ENCODE measurements at regions not wholly inside any gene's neighbourhood (a gene's known extent, or its start where the extent isn't known, plus 50 kb on each side); places are given as distances from the start of the nearest gene placed in this dataset.

DNA sequence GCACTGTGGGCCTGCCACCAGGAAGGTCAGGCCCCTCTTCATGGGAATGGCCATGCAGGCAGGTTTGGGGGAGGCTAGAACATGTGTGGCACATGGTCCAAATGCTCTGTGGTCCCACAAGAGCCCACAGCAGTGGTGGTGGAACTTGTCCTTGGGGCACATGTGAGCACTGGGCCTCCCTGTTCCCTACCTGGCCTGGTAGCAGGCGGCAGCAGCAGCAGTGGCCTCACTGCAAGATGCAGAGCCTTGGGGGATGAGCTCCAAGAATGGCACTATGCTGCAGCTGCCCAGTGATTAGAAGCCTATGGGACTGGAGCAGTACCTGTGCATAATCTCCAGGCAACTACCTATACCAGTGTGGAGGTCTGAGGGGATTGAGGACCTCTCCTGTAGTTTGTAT lies 197.0 kb upstream of the DCAF8L1 start:
- H2AFZ ChIP-seq (ENCODE audit: low read depth, low read length): no peak overlapping the region
- H3K27me3 ChIP-seq (ENCODE audit: control insufficient read depth in 1 of 2, insufficient read depth in 1 of 2, low read length in 2 of 2): no peaks in the 10 kb centered on the region
- H3K27ac ChIP-seq (ENCODE audit: low read length, poor library complexity, severe bottlenecking): no peak overlapping the region
- no peak overlapping the region for H2BK12ac ChIP-seq (ENCODE audit: low read length in 2 of 2)
- no peaks in the 10 kb centered on the region for H3K79me1 ChIP-seq (replicated peaks; ENCODE audit: low read length, poor library complexity, severe bottlenecking)
- H3K23ac ChIP-seq (ENCODE audit: low read length in 2 of 2): no peak overlapping the region
- H3K4ac ChIP-seq (ENCODE audit: low read depth in 1 of 2, low read length in 2 of 2): no peak overlapping the region
- H2BK5ac ChIP-seq (ENCODE audit: low read depth, low read length, poor library complexity, severe bottlenecking): no peak overlapping the region
- H3K14ac ChIP-seq (ENCODE audit: low read length in 2 of 2): no peak overlapping the region
- no peak overlapping the region for H3K4me2 ChIP-seq (ENCODE audit: low read length, poor library complexity, severe bottlenecking)
- no peaks in the 10 kb centered on the region for H3K36me3 ChIP-seq (ENCODE audit: control insufficient read depth in 1 of 2, insufficient read depth in 2 of 2, low read depth in 1 of 2, low read length in 2 of 2)
- no peak overlapping the region for H4K91ac ChIP-seq (ENCODE audit: low read length)
- H3K4me1 ChIP-seq (ENCODE audit: control insufficient read depth, insufficient read depth, low read depth, low read length): no peaks in the 10 kb centered on the region
- H3K18ac ChIP-seq (ENCODE audit: low read depth in 1 of 2, low read length in 2 of 2): no peak overlapping the region
- no peak overlapping the region for H4K8ac ChIP-seq (ENCODE audit: low read length)
- H2BK15ac ChIP-seq (ENCODE audit: low read depth, poor library complexity, severe bottlenecking): no peak overlapping the region
- no peak overlapping the region for H3K9ac ChIP-seq (ENCODE audit: low read length)
- no peaks in the 10 kb centered on the region for H3K9me3 ChIP-seq (ENCODE audit: control insufficient read depth, low read length)
- DNase-seq: no peak
- no peak overlapping the region for H3K4me3 ChIP-seq (ENCODE audit: insufficient read depth in 1 of 2, low read depth in 1 of 2, low read length in 2 of 2)
- H2AK5ac ChIP-seq (ENCODE audit: low read length, severe bottlenecking): no peak overlapping the region
- no peak overlapping the region for H2BK120ac ChIP-seq (ENCODE audit: low read depth, low read length)
- WGBS: no CpG with 5 or more reads among the region's 1 CpG

DNA sequence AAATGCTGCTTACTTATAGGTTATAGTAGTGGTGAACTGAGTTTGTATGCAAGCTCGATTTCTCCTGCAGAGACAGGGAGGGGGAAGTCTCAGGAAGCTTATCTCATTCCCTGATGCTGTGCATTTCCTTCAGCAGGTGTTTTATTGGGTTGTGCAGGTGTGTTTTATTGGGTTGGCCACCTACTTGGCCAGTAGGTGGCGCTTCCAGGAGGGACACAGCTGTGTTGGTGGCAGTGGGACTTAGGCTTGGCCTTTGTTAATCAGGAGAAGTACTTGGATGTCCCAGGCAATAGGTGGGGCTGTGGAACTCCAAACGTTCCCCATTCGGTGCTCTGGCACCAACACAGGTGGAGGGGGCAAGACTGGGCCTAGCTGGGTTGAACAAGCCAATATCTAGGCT lies 196.0 kb upstream of the DCAF8L1 start:
- H3K4me1 ChIP-seq (ENCODE audit: control insufficient read depth, insufficient read depth, low read depth, low read length): no peaks in the 10 kb centered on the region
- no peak overlapping the region for H3K4me2 ChIP-seq (ENCODE audit: low read length, poor library complexity, severe bottlenecking)
- H3K4ac ChIP-seq (ENCODE audit: low read depth in 1 of 2, low read length in 2 of 2): no peak overlapping the region
- no peak overlapping the region for H3K23ac ChIP-seq (ENCODE audit: low read length in 2 of 2)
- DNase-seq: no peak
- no peak overlapping the region for H2BK120ac ChIP-seq (ENCODE audit: low read depth, low read length)
- no peak overlapping the region for H3K9ac ChIP-seq (ENCODE audit: low read length)
- no peak overlapping the region for H2BK15ac ChIP-seq (ENCODE audit: low read depth, poor library complexity, severe bottlenecking)
- H3K4me3 ChIP-seq (ENCODE audit: insufficient read depth in 1 of 2, low read depth in 1 of 2, low read length in 2 of 2): no peak overlapping the region
- H3K36me3 ChIP-seq (ENCODE audit: control insufficient read depth in 1 of 2, insufficient read depth in 2 of 2, low read depth in 1 of 2, low read length in 2 of 2): no peaks in the 10 kb centered on the region
- no peaks in the 10 kb centered on the region for H3K9me3 ChIP-seq (ENCODE audit: control insufficient read depth, low read length)
- H2BK12ac ChIP-seq (ENCODE audit: low read length in 2 of 2): no peak overlapping the region
- no peak overlapping the region for H2AK5ac ChIP-seq (ENCODE audit: low read length, severe bottlenecking)
- H3K14ac ChIP-seq (ENCODE audit: low read length in 2 of 2): no peak overlapping the region
- H4K8ac ChIP-seq (ENCODE audit: low read length): no peak overlapping the region
- H2AFZ ChIP-seq (ENCODE audit: low read depth, low read length): no peak overlapping the region
- H3K27ac ChIP-seq (ENCODE audit: low read length, poor library complexity, severe bottlenecking): no peak overlapping the region
- 19% methylated on average over 4 of the region's 4 CpGs for WGBS
- no peaks in the 10 kb centered on the region for H3K79me1 ChIP-seq (replicated peaks; ENCODE audit: low read length, poor library complexity, severe bottlenecking)
- no peaks in the 10 kb centered on the region for H3K27me3 ChIP-seq (ENCODE audit: control insufficient read depth in 1 of 2, insufficient read depth in 1 of 2, low read length in 2 of 2)
- H2BK5ac ChIP-seq (ENCODE audit: low read depth, low read length, poor library complexity, severe bottlenecking): no peak overlapping the region
- no peak overlapping the region for H3K18ac ChIP-seq (ENCODE audit: low read depth in 1 of 2, low read length in 2 of 2)
- no peak overlapping the region for H4K91ac ChIP-seq (ENCODE audit: low read length)

DNA sequence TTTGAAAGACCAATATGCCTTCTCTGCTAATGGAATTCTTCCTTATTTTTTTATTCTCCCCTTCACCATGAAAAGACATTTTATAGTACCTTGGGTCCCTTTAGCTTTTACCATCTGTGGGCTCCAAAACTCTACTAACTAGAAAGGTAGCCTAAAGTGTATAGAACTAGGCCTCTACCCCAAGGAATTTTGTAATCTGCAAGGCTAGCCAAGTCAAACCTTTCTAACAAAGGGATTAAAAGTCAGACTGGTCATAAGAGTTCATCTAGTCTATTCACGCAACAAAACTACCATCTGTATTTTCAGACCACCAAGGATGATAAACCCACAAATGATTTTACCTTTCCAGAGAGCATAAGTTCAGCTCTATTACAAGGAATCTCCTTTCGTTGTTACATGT lies 189.5 kb upstream of the DCAF8L1 start:
- no peaks in the 10 kb centered on the region for H3K36me3 ChIP-seq (ENCODE audit: control insufficient read depth in 1 of 2, insufficient read depth in 2 of 2, low read depth in 1 of 2, low read length in 2 of 2)
- H2BK12ac ChIP-seq (ENCODE audit: low read length in 2 of 2): no peak overlapping the region
- H3K4me3 ChIP-seq (ENCODE audit: insufficient read depth in 1 of 2, low read depth in 1 of 2, low read length in 2 of 2): no peak overlapping the region
- no peaks in the 10 kb centered on the region for H3K4me1 ChIP-seq (ENCODE audit: control insufficient read depth, insufficient read depth, low read depth, low read length)
- no peaks in the 10 kb centered on the region for H3K27me3 ChIP-seq (ENCODE audit: control insufficient read depth in 1 of 2, insufficient read depth in 1 of 2, low read length in 2 of 2)
- no peak for DNase-seq
- no peak overlapping the region for H3K27ac ChIP-seq (ENCODE audit: low read length, poor library complexity, severe bottlenecking)
- H2BK15ac ChIP-seq (ENCODE audit: low read depth, poor library complexity, severe bottlenecking): no peak overlapping the region
- H3K9ac ChIP-seq (ENCODE audit: low read length): no peak overlapping the region
- WGBS: 78% methylated on average over 1 of the region's 2 CpGs
- H2BK120ac ChIP-seq (ENCODE audit: low read depth, low read length): no peak overlapping the region
- H3K79me1 ChIP-seq (replicated peaks; ENCODE audit: low read length, poor library complexity, severe bottlenecking): no peaks in the 10 kb centered on the region
- no peaks in the 10 kb centered on the region for H3K9me3 ChIP-seq (ENCODE audit: control insufficient read depth, low read length)
- H4K91ac ChIP-seq (ENCODE audit: low read length): no peak overlapping the region
- H3K23ac ChIP-seq (ENCODE audit: low read length in 2 of 2): no peak overlapping the region
- no peak overlapping the region for H2AK5ac ChIP-seq (ENCODE audit: low read length, severe bottlenecking)
- no peak overlapping the region for H2BK5ac ChIP-seq (ENCODE audit: low read depth, low read length, poor library complexity, severe bottlenecking)
- no peak overlapping the region for H3K4ac ChIP-seq (ENCODE audit: low read depth in 1 of 2, low read length in 2 of 2)
- H3K4me2 ChIP-seq (ENCODE audit: low read length, poor library complexity, severe bottlenecking): no peak overlapping the region
- H3K14ac ChIP-seq (ENCODE audit: low read length in 2 of 2): no peak overlapping the region
- no peak overlapping the region for H4K8ac ChIP-seq (ENCODE audit: low read length)
- H2AFZ ChIP-seq (ENCODE audit: low read depth, low read length): no peak overlapping the region
- no peak overlapping the region for H3K18ac ChIP-seq (ENCODE audit: low read depth in 1 of 2, low read length in 2 of 2)

DNA sequence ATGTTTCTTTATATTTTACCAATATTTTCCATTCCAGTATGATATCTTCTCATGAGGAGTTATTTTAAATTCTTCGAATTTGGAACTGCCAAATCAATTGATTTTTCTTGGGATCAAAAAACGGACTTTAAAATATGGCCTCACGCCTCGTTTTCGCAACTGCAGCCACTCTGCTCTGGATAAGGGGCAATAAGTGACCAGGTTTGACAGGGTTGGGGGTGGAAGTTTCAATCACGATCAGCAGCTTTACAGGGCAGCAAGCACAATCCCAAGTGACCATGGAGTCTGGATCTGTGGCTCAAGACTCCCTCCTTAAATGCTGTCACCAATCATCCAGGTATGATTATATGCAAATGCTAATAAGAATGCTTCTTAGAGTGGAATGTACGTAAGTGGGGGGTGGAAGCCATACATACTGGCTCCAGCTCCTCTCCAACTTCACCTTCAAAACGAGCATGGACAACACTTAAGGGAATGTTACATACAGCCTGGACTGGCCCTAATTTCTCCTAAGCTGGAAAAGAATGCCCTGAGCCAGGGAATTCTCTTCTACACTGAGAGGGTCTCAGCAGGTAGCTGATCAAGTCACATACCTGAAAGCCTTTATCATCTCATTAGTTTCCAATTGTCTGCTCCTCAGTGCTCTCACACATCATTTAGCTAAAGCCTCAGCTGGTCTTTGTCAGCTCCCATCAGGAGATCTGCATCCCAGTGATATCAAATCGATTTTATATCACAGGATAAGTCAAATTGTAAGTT lies 176.9 kb upstream of the DCAF8L1 start:
- Histone ChIP-seq H2BK12ac (ENCODE audit: low read length in 2 of 2) (no peak overlapping the region), H3K23ac (ENCODE audit: low read length in 2 of 2) (no peak overlapping the region), H3K14ac (ENCODE audit: low read length in 2 of 2) (no peak overlapping the region), H2AK5ac (ENCODE audit: low read length, severe bottlenecking) (no peak overlapping the region), H2BK5ac (ENCODE audit: low read depth, low read length, poor library complexity, severe bottlenecking) (no peak overlapping the region), H3K4me1 (ENCODE audit: control insufficient read depth, insufficient read depth, low read depth, low read length) (no peaks in the 10 kb centered on the region), H3K27me3 (ENCODE audit: control insufficient read depth in 1 of 2, insufficient read depth in 1 of 2, low read length in 2 of 2) (no peaks in the 10 kb centered on the region), H3K18ac (ENCODE audit: low read depth in 1 of 2, low read length in 2 of 2) (no peak overlapping the region), H3K9ac (ENCODE audit: low read length) (no peak overlapping the region), H2BK120ac (ENCODE audit: low read depth, low read length) (no peak overlapping the region), H3K79me1 (replicated peaks; ENCODE audit: low read length, poor library complexity, severe bottlenecking) (no peaks in the 10 kb centered on the region), H3K9me3 (ENCODE audit: control insufficient read depth, low read length) (no peaks in the 10 kb centered on the region), H4K8ac (ENCODE audit: low read length) (no peak overlapping the region), H3K4me2 (ENCODE audit: low read length, poor library complexity, severe bottlenecking) (no peak overlapping the region), H3K4ac (ENCODE audit: low read depth in 1 of 2, low read length in 2 of 2) (no peak overlapping the region), H3K27ac (ENCODE audit: low read length, poor library complexity, severe bottlenecking) (no peak overlapping the region), H3K36me3 (ENCODE audit: control insufficient read depth in 1 of 2, insufficient read depth in 2 of 2, low read depth in 1 of 2, low read length in 2 of 2) (no peaks in the 10 kb centered on the region), H2BK15ac (ENCODE audit: low read depth, poor library complexity, severe bottlenecking) (no peak overlapping the region), H4K91ac (ENCODE audit: low read length) (no peak overlapping the region), H2AFZ (ENCODE audit: low read depth, low read length) (no peak overlapping the region), H3K4me3 (ENCODE audit: insufficient read depth in 1 of 2, low read depth in 1 of 2, low read length in 2 of 2) (no peak overlapping the region)
- 74% methylated on average over 7 of the region's 9 CpGs for WGBS
- no peak for DNase-seq

Data from mesenchymal stem cell (in vitro differentiated cells and primary cell).